Pancreas (tissue), 10 donors: ENCODE measurements at regions not wholly inside any gene's neighbourhood (a gene's known extent, or its start where the extent isn't known, plus 50 kb on each side); places are given as distances from the start of the nearest gene placed in this dataset.

ENCODE experiments used
- ATAC-seq, 4 donors: fragments of 200-7000 bp; cut with Tn5 transposase; one replicate each; pipeline versions ENCODE4 v1.8.0 to v1.9.1; 2020; ENCODE audit warnings: mild to moderate bottlenecking in 4 of 4, moderate library complexity in 4 of 4
- DNase-seq, 6 donors: peaks; one replicate each; pipeline ENCODE4 v3.0.0-alpha.2; 2020
- FAIRE-seq: peaks from 2 replicates; lab custom pipeline; 2012; peaks lifted over from hg19 to GRCh38; lab: Jason Lieb, UNC
- H3K27ac ChIP-seq, 4 donors: fragments of 200-600 bp; sonication (generic); 1 replicate in 3 of 4; 2 replicates in 1 of 4; pipeline versions ENCODE4 v1.5.0 to v1.8.0; 2020
- H3K27me3 ChIP-seq, 4 donors: fragments of 200-600 bp; one replicate each; pipeline ENCODE4 v1.8.0; 2021
- H3K36me3 ChIP-seq, 3 donors: fragments of 200-600 bp; sonication (generic) in 1 of 3; one replicate each; pipeline versions ENCODE4 v1.5.0 to v1.8.0; 2020 to 2021
- H3K4me1 ChIP-seq, 3 donors: fragments of 200-600 bp; one replicate each; pipeline ENCODE4 v1.8.0; 2021
- H3K4me3 ChIP-seq, 4 donors: fragments of 200-600 bp; sonication (generic) in 2 of 4; one replicate each; pipeline versions ENCODE4 v1.5.0 to v1.8.0; 2020 to 2021
- H3K9me3 ChIP-seq, 4 donors: fragments of 200-600 bp; one replicate each; pipeline ENCODE4 v1.8.0; 2021
- WGBS, 2 donors: extraction: QIAGEN DNeasy Blood & Tissue Kit; methylation state at CpG; one replicate each; pipeline ENCODE4 v1.1.7; 2013; 5-methylcytosine and 5-hydroxymethylcytosine counted together
- intact Hi-C, 3 donors: fragments of 100-400 bp; cut with DNase I; formaldehyde crosslinking; loops; one replicate each; pipeline versions ENCODE4 v1.11.1 to v1.14.2; 2022
- TF ChIP-seq, protein P1 (sequence below), 4 donors: fragments of 200-600 bp; sonication (generic) in 3 of 4; IDR thresholded peaks; one replicate each; pipeline versions ENCODE4 v1.5.0 to v1.8.0; 2021; ENCODE audit warnings: antibody characterized with exemption in 4 of 4
- donor health status: healthy with polysubstance abuse.
- donor health status: DM: no; HTN: no; CAD: no; lungs with moderate emphysema.
- donor health status: DM: no; HTN: no; CAD: no.
- donor health status: control.
- donor health status: control.
- donor health status: Bipolar disorder and iron deficiency.
- donor health status: DM: yes; HTN: yes; CAD: no.
- donor health status: DM: no; HTN: no; CAD: no.
- donor health status: DM: no; HTN: no; CAD: no.
- donor health status: DM: yes; HTN: yes; CAD: no.

DNA sequence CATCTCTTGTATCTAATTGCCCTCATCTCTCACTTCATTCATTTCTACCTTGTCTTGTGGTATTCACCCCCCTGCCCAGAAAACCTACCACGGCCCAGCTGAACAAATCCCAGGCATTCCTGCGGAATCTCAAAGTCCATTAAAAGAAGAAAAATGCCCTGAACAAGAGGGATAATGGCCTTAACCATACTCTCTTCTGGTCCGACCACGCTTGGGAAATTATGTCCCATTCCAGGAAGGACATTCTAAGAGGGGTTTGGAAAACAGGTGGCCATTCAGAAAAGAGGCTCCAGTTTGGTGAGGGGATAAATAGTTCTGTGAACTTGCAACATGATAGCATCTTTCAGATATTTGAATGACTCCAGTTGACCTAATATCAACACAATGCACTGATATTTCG is 349.9 kb upstream of the ZNF521 start:
- intact Hi-C loops: no loop called here
- Histone ChIP-seq H3K4me1 (no peaks in the 10 kb centered on the region), H3K4me3 (no peak overlapping the region), H3K27ac (no peak overlapping the region), H3K9me3 (no peaks in the 10 kb centered on the region), H3K27me3 (no peaks in the 10 kb centered on the region), H3K36me3 (no peaks in the 10 kb centered on the region)
- DNase-seq: no peak
- no peak for ATAC-seq
- TF ChIP-seq, protein P1, sequence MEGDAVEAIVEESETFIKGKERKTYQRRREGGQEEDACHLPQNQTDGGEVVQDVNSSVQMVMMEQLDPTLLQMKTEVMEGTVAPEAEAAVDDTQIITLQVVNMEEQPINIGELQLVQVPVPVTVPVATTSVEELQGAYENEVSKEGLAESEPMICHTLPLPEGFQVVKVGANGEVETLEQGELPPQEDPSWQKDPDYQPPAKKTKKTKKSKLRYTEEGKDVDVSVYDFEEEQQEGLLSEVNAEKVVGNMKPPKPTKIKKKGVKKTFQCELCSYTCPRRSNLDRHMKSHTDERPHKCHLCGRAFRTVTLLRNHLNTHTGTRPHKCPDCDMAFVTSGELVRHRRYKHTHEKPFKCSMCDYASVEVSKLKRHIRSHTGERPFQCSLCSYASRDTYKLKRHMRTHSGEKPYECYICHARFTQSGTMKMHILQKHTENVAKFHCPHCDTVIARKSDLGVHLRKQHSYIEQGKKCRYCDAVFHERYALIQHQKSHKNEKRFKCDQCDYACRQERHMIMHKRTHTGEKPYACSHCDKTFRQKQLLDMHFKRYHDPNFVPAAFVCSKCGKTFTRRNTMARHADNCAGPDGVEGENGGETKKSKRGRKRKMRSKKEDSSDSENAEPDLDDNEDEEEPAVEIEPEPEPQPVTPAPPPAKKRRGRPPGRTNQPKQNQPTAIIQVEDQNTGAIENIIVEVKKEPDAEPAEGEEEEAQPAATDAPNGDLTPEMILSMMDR (IDR thresholded peaks at IDR 0.05): no peak
- WGBS, 2 donors: 70 to 85% methylated on average over 5 of the region's 5 CpGs
- no peak for FAIRE-seq

DNA sequence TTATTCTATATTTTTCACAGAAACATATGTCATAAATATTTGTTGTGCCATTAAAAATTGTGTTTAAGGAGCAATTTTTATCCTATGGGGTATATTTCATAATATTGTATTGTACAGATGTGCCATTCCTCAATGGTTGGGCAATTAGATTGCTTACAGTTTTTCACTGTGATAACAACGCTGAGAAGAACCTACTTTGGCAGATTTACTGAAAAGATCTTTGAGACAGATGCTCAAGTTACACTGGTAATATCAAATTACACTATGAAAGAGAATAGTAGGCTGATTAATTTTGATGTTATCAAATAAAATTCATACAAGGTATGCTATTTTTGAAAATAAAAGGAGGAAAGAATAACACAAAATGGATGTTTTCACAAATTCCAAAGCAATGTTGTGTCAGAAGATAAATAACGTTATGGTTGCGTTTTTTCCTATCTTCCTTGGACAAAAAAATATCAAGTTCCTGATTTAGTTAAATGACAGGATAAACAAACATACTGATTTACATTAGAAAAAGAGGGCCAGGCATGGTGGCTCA is 335.1 kb upstream of the ZNF521 start:
- 34 to 37% methylated on average over 3 of the region's 3 CpGs for WGBS, 2 donors
- no peaks in the 10 kb centered on the region for H3K9me3 ChIP-seq
- H3K27me3 ChIP-seq: no peaks in the 10 kb centered on the region
- DNase-seq: no peak
- TF ChIP-seq, protein P1 (IDR thresholded peaks at IDR 0.05): no peak
- H3K36me3 ChIP-seq: no peaks in the 10 kb centered on the region
- intact Hi-C loops: no loop called here
- H3K27ac ChIP-seq: no peak overlapping the region
- FAIRE-seq: no peak
- ATAC-seq: no peak
- H3K4me3 ChIP-seq: no peak overlapping the region
- H3K4me1 ChIP-seq: no peaks in the 10 kb centered on the region

DNA sequence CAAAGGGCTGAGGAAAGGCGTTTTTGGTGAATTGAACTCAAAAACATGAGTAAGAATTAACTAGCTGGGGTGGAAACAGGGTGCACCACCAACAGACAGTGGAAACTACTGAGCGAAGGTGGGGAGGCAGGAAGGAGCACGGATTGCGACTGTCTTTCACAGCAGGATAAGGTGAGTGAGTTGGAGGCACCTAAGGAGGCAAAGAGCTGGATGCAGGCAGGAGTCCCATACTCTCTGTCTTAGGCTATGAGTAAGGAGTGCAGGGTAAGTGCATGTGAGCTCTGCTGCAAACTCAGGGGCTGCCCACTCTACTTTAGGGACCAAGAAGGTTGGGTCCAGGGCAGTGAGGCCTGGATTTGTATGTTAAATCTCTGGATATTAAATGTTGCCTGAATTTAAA is 333.1 kb upstream of the ZNF521 start:
- TF ChIP-seq, protein P1 (IDR thresholded peaks at IDR 0.05): no peak
- no peaks in the 10 kb centered on the region for H3K9me3 ChIP-seq
- no peak overlapping the region for H3K27ac ChIP-seq
- WGBS, 2 donors: 58 to 59% methylated on average over 4 of the region's 4 CpGs
- no peaks in the 10 kb centered on the region for H3K27me3 ChIP-seq
- no peak for ATAC-seq
- no peak for DNase-seq
- no peaks in the 10 kb centered on the region for H3K36me3 ChIP-seq
- intact Hi-C loops: no loop called here
- H3K4me3 ChIP-seq: no peak overlapping the region
- no peaks in the 10 kb centered on the region for H3K4me1 ChIP-seq
- no peak for FAIRE-seq

DNA sequence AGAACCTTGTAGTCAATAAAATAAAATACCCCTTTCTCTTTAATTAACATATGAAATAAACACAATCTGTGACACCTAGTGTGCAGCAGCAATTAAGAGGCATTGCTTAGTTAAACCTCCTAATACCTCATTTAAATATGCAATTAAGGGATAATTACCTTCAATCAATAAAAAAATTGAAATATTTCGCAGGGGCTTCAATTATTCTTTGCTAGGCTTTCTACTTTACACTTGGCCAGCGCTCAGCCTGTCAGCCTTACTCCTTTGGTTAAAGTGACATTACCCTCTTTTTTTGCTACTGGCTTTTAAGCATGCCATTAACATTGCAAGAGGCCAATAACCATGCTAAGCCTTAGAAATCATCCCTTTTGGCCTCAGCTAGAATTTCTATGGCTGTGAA is 327.5 kb upstream of the ZNF521 start:
- 45 to 49% methylated on average over 2 of the region's 2 CpGs for WGBS, 2 donors
- no peaks in the 10 kb centered on the region for H3K36me3 ChIP-seq

DNA sequence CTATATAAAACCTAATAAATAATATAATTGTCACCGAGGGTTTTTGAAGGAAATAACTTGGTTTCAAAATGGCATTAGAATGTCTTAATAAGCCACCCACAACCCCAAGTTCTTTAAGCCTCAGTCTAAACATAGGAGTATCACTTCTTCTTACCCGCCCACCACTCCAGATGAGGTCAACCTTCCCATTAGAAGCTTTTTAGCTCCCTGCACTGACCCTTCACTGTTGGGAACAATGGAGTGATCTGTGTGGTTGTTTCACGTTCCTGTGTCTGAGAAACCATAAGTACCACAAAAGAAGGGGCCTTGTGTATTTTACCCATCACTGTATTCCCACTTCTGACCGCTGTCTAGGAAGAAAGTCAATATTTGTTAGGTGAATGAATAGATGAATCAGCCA is 326.3 kb upstream of the ZNF521 start:
- WGBS, 2 donors: 52 to 67% methylated on average over 4 of the region's 4 CpGs
- Histone ChIP-seq H3K9me3 (no peaks in the 10 kb centered on the region), H3K27ac (no peak overlapping the region), H3K36me3 (no peaks in the 10 kb centered on the region), H3K4me1 (no peaks in the 10 kb centered on the region), H3K4me3 (no peak overlapping the region), H3K27me3 (no peaks in the 10 kb centered on the region)
- TF ChIP-seq, protein P1 (IDR thresholded peaks at IDR 0.05): no peak
- DNase-seq: no peak
- ATAC-seq: no peak
- no peak for FAIRE-seq
- intact Hi-C loops: no loop called here

More for the DNA sequence above, 327.5 kb upstream of the ZNF521 start:
- TF ChIP-seq, protein P1 (IDR thresholded peaks at IDR 0.05): no peak
- Histone ChIP-seq H3K4me1 (no peaks in the 10 kb centered on the region), H3K9me3 (no peaks in the 10 kb centered on the region), H3K4me3 (no peak overlapping the region), H3K27me3 (no peaks in the 10 kb centered on the region), H3K27ac (no peak overlapping the region)
- DNase-seq (no peak), FAIRE-seq (no peak), ATAC-seq (no peak)
- intact Hi-C loops: no loop called here
